Small intestine (tissue), 7 donors: ENCODE measurements at regions not wholly inside any gene's neighbourhood (a gene's known extent, or its start where the extent isn't known, plus 50 kb on each side); places are given as distances from the start of the nearest gene placed in this dataset.

Source experiments
- DNase-seq, 2 donors: peaks; one replicate each; pipeline versions ENCODE4 v3.0.0 to v3.0.0-alpha.2; 2013
- FAIRE-seq: peaks from 2 replicates; lab custom pipeline; 2012; peaks lifted over from hg19 to GRCh38; lab: Jason Lieb, UNC
- H3K27ac ChIP-seq, 3 donors: one replicate each; pipeline ENCODE4 v1.5.1; 2013; ENCODE audit warnings: low read length in 2 of 3, mild to moderate bottlenecking in 2 of 3, control low read depth in 1 of 3, inconsistent platforms in 1 of 3, low read depth in 1 of 3, moderate library complexity in 1 of 3
- H3K27me3 ChIP-seq, 3 donors: one replicate each; pipeline ENCODE4 v1.6.1; 2013; ENCODE audit warnings: low read length in 3 of 3, inconsistent platforms in 1 of 3; ENCODE audit not compliant: control insufficient read depth in 3 of 3, insufficient read depth in 3 of 3
- H3K36me3 ChIP-seq, 3 donors: one replicate each; pipeline ENCODE4 v1.6.1; 2013; ENCODE audit warnings: low read length in 3 of 3, inconsistent platforms in 1 of 3, low read depth in 1 of 3, mild to moderate bottlenecking in 1 of 3, moderate library complexity in 1 of 3; ENCODE audit not compliant: control insufficient read depth in 3 of 3, insufficient read depth in 2 of 3
- H3K4me1 ChIP-seq, 3 donors: one replicate each; pipeline ENCODE4 v1.6.1; 2013; ENCODE audit warnings: low read length in 2 of 3, inconsistent platforms in 1 of 3, low read depth in 1 of 3, mild to moderate bottlenecking in 1 of 3, moderate library complexity in 1 of 3; ENCODE audit not compliant: control insufficient read depth in 3 of 3, insufficient read depth in 2 of 3
- H3K4me3 ChIP-seq, 3 donors: one replicate each; pipeline ENCODE4 v1.5.1; 2013; ENCODE audit warnings: low read length in 3 of 3, control low read depth in 1 of 3, inconsistent platforms in 1 of 3, low read depth in 1 of 3, mild to moderate bottlenecking in 1 of 3, moderate library complexity in 1 of 3
- H3K9me3 ChIP-seq, 2 donors: one replicate each; pipeline ENCODE4 v1.6.1; 2013; ENCODE audit warnings: low read depth in 1 of 2, low read length in 1 of 2; ENCODE audit not compliant: control insufficient read depth in 2 of 2, insufficient read depth in 1 of 2
- WGBS, 3 donors: extraction: QIAGEN DNeasy Blood & Tissue Kit; methylation state at CpG; one replicate each; pipeline ENCODE4 v1.1.7; 2013; 5-methylcytosine and 5-hydroxymethylcytosine counted together
- donor health status: healthy with polysubstance abuse.
- donor health status: control.
- donor health status: control.
- donor health status: Bipolar disorder and iron deficiency.
- donor health status: healthy.

- Histone ChIP-seq H3K4me3 (no peak overlapping the region), H3K4me1 (peaks cover 0 to 2% (median 0%) of the 10 kb centered on the region in 3 donors), H3K27me3 (no peaks in the 10 kb centered on the region), H3K36me3 (no peaks in the 10 kb centered on the region), H3K9me3 (no peaks in the 10 kb centered on the region), H3K27ac (no peak overlapping the region)
- no peak for DNase-seq
- WGBS, 3 donors, result 82 to 88% (median 85%) methylated on average over 4 of the region's 4 CpGs
- FAIRE-seq, result no peak
These were observed 183.0 kb upstream of the HS6ST1 start for GRCh38 chr2:128501700-128502099.

DNA sequence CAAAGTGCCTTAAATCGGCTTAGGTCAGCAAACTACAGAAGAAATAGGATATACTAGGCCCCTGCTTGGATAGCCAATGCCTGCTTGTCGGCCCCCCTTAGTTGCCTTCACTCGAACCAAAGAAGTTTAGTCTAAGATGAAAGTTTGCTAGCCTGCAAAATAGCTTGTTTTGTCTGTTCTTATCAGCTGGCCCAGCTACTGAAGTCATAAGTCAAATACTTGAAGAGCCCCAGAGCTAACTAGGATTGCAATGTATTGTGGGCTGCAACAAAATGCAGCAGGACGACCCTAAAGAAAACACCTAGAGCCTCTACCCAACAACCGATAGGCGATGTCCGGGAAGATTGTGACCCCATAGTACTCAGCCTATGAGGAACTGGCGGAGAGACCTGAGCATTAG lies 183.5 kb upstream of the HS6ST1 start:
- Histone ChIP-seq H3K4me1 (peaks cover 0 to 2% (median 0%) of the 10 kb centered on the region in 3 donors), H3K27ac (no peak overlapping the region), H3K27me3 (no peaks in the 10 kb centered on the region), H3K4me3 (no peak overlapping the region), H3K36me3 (no peaks in the 10 kb centered on the region), H3K9me3 (no peaks in the 10 kb centered on the region)
- no peak for DNase-seq
- WGBS, 3 donors, result 88 to 89% (median 89%) methylated on average over 8 of the region's 8 CpGs
- no peak for FAIRE-seq

GRCh38 chr2:128502638-128503246 lies 184.1 kb upstream of the HS6ST1 start:
- H3K27ac ChIP-seq, result no peak overlapping the region
- H3K36me3 ChIP-seq, result no peaks in the 10 kb centered on the region
- H3K9me3 ChIP-seq, result no peaks in the 10 kb centered on the region
- no peak for FAIRE-seq
- H3K4me1 ChIP-seq, result peaks cover 0 to 2% (median 0%) of the 10 kb centered on the region in 3 donors
- 81 to 90% (median 84%) methylated on average over 12 of the region's 12 CpGs for WGBS, 3 donors
- H3K27me3 ChIP-seq, result no peaks in the 10 kb centered on the region
- no peak for DNase-seq
- H3K4me3 ChIP-seq, result no peak overlapping the region

DNA sequence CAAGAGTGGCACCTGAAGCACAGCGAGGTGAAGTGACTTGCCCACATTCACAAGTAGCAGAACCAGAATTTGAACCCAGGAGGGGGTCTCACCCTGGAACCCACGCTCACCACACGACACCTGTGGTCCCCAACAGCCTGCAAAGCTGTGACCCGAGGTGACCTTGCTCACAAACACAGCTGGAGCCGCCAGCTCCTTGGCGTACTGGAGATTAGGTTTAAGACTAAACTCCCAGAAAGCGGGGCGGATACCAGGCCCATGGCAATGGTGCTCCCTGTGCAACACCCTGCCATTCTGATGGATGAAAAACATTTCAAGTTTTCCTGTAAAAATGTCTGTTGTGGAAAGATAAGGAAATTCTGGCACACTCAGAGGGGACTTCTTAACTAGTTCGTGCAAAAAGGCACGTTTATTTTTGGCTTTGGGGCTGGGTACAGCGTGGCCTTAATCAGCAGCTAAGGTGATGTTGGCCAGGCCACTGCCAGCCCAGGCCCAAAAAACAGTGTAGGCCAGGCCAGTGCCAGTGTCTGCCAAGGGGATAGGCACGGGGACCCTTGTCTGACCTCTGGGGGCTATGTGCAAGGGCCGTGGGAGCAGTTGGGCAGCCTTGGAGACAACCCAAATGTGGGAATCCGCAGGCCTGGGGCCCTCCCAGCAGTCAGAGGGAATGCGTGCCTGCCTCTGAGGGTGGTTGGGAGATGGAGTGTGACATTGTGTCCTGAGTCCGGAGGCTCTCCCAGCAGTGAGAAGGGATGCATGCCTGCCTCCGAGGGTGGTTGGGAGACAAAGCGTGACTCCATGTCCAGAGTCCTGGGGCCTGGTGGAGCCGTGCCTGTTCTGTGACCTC lies 185.0 kb upstream of the HS6ST1 start:
- Histone ChIP-seq H3K4me3 (no peak overlapping the region), H3K36me3 (no peaks in the 10 kb centered on the region), H3K27me3 (no peaks in the 10 kb centered on the region), H3K27ac (no peak overlapping the region), H3K4me1 (peaks cover 0 to 2% (median 0%) of the 10 kb centered on the region in 3 donors), H3K9me3 (no peaks in the 10 kb centered on the region)
- no peak for DNase-seq
- FAIRE-seq, result no peak
- 76 to 79% (median 78%) methylated on average over 19 of the region's 19 CpGs for WGBS, 3 donors

DNA sequence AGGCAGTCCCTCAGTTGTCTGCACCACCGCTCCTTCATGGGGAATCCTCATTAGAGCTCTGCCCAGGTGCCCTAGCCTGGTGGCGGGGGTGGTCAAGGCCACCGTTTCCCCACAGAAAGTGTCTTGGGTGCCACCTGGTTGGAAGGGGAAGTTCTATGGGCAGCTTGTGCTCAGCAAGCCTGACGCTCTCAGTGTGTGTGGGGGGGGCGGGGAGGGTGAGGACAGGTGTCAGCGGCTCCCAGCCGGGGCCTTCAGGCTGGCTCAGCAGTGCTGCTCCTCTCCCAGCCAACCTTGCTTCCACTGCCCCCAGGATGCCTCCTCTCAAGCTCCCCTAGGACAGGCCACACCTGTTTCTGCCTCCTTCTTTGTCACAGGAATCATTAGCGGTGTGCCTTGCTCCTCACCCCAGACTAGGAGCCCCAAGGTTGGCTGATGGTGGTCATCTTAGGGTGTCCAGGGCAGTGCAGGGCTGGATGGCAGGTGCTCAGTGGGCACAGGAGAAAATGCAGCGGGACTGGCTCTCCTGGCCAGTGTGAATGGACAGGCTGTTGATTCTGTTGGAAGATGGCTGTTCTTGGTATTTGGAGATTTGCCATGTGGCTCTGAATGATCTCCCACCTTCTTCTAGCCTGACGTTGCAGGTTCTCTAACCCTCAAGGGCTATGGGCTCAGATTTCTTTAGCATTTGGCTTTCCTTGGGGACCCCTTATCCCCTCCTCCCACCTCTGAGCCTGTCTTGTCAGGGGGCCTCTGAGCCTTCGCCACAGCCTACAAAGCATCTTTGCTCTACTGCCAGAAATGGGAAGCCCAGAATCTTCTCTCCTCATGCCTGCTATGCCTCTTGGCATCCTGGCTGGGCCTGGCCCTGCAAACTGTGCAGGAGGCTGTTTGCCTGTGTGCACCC lies 185.8 kb upstream of the HS6ST1 start:
- peaks cover 0 to 2% (median 0%) of the 10 kb centered on the region in 3 donors for H3K4me1 ChIP-seq
- H3K4me3 ChIP-seq, result no peak overlapping the region
- no peaks in the 10 kb centered on the region for H3K27me3 ChIP-seq
- no peak for DNase-seq
- no peak overlapping the region for H3K27ac ChIP-seq
- H3K9me3 ChIP-seq, result no peaks in the 10 kb centered on the region
- whole genome bisulfite sequencing, 3 donors, result 83 to 89% (median 84%) methylated on average over 10 to 11 of the region's 11 CpGs
- FAIRE-seq, result no peak
- no peaks in the 10 kb centered on the region for H3K36me3 ChIP-seq

DNA sequence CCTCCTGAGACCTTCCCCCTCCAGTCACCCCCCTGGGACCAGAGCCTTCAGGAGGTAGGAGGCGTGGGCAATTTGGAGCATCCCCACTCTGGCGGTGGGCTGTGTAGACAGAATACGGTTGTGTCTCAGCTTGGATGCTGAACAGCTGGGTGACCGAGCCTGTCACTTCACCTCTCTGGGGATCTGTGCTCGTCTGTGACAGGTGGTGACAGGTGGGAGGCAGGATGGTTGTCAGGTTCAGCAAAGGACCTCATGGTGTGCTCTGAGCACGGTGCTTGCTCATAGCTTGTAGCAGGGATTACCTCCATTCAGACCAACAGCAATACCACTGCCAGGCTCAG lies 186.5 kb upstream of the HS6ST1 start:
- H3K27ac ChIP-seq, result no peak overlapping the region
- H3K27me3 ChIP-seq, result no peaks in the 10 kb centered on the region
- FAIRE-seq, result no peak
- H3K9me3 ChIP-seq, result no peaks in the 10 kb centered on the region
- no peaks in the 10 kb centered on the region for H3K36me3 ChIP-seq
- no peak for DNase-seq
- 75 to 89% (median 83%) methylated on average over 6 of the region's 6 CpGs for WGBS, 3 donors
- no peaks in the 10 kb centered on the region for H3K4me1 ChIP-seq
- H3K4me3 ChIP-seq, result no peak overlapping the region

DNA sequence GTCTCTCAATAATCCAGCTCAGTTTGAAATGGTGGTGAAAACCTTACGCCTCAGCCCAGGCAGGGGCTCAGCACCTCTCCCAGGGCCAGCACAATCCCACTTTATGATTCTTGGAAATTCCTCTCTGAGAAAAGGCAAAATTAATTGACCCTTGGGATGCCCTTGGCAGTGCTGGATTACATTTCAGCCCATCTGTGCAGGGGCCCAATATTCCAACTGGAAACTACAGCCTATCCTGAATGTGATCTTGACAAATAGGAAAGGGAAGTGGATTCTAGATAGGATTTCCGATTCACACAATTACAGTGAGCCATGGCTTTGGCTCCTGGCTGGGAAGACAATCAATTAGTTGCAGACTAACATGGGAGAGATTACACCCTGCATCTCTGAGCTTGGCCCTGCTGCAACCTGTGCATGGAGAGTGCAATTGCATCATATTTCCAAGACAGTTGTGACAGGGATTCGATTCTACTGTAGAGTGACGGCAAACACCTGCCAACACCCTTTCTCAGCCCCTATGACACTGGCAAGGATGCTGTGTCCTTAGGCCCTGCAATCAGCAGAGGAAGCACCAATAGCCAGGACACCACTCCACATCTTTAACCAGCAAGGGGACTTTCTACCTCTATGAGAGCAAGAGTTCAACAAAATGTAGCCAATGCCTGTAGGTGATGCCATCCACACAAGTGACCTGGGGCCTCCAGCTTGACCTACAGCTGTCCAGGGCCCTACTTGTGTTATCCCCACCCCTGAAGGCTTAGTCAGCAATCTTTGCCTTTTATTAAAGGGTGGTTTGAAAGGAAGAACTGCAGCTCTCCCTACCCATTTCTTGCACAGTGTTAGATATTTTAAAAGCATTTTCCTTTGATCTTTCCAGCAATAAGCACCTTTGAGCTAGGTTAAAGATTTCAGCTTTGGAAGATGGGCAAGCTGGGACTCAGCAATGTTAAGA lies 187.2 kb upstream of the HS6ST1 start:
- Histone ChIP-seq H3K9me3 (no peaks in the 10 kb centered on the region), H3K36me3 (no peaks in the 10 kb centered on the region), H3K4me3 (no peak overlapping the region), H3K27ac (no peak overlapping the region), H3K27me3 (no peaks in the 10 kb centered on the region), H3K4me1 (no peaks in the 10 kb centered on the region)
- WGBS, 3 donors, result 81 to 85% (median 81%) methylated on average over 4 of the region's 4 CpGs
- no peak for DNase-seq
- no peak for FAIRE-seq
